GM23248 (cell line): ENCODE measurements at regions not wholly inside any gene's neighbourhood (a gene's known extent, or its start where the extent isn't known, plus 50 kb on each side); places are given as distances from the start of the nearest gene placed in this dataset.

Source experiments
- EZH2 ChIP-seq: fragments of 200-600 bp; sonication (generic); IDR thresholded peaks from 2 replicates; pipeline ENCODE4 v1.6.1; 2018; ENCODE audit warnings: antibody characterized with exemption, mild to moderate bottlenecking; ENCODE audit not compliant: insufficient read depth, poor library complexity, severe bottlenecking
- EZH2phosphoT487 ChIP-seq: fragments of 200-600 bp; sonication (generic); IDR thresholded peaks from 2 replicates; pipeline ENCODE4 v1.6.1; 2018; ENCODE audit warnings: antibody characterized with exemption, moderate library complexity, mild to moderate bottlenecking, low read depth; ENCODE audit not compliant: insufficient read depth

- TF ChIP-seq EZH2phosphoT487 (no peak), EZH2 (no peak)
These were observed 517.1 kb downstream of the RPS24 start for GRCh38 chr10:78550716-78551115.
